Suppressor macrophage treated with lipopolysaccharide for 1 hour (primary cell): ENCODE measurements at regions not wholly inside any gene's neighbourhood (a gene's known extent, or its start where the extent isn't known, plus 50 kb on each side); places are given as distances from the start of the nearest gene placed in this dataset.

Source experiments
- DNase-seq, 3 donors: peaks; one replicate each; pipeline ENCODE4 v3.0.0-alpha.2; 2020 to 2022

- DNase-seq = no peak
Observed at GRCh38 chr14:55500219-55500701, 59.8 kb upstream of the TBPL2 start.

- DNase-seq = no peak
Observed at GRCh38 chr14:55500708-55501107, 60.3 kb upstream of the TBPL2 start.

DNA sequence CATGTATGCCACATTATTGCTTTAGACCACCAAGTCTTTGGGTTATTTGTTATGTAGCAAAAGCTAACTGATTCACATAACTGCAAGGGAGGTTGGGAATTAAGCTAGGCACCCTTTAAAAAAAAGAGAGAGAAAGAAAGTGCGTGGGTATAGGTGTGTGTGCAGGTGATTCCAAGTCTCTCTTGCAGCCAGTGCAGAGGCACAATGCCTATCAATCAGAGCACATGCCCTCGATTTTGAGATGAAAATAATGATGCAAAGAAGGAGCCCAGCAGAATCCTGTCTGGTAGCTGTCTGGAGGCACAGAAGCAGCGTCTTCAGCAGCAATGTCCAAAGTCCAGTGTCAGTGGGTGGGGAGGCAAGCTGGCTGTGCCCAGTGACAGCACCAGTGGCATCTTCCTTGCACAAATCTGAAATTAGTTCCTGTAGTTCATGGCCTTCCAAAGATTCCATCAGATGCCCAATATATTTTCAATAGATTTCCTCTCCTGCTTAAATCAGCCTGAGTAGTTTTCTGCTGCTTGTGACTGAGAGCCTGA is 62.4 kb upstream of the TBPL2 start:
- DNase-seq = no peak

GRCh38 chr14:55505846-55506245 is 65.4 kb upstream of the TBPL2 start:
- no peak for DNase-seq

GRCh38 chr14:55508676-55509075 is 68.3 kb upstream of the TBPL2 start:
- DNase-seq = no peak

- DNase-seq = no peak
Observed at GRCh38 chr14:55512421-55512820, 67.6 kb upstream of the KTN1 start.

- no peak for DNase-seq
Observed at GRCh38 chr14:55513491-55513890, 66.5 kb upstream of the KTN1 start.

GRCh38 chr14:55514819-55515490 is 65.1 kb upstream of the KTN1 start:
- peak in 1 of 3 donors; percentile 9 for DNase-seq

GRCh38 chr14:55516776-55517175 is 63.2 kb upstream of the KTN1 start:
- DNase-seq = no peak

DNA sequence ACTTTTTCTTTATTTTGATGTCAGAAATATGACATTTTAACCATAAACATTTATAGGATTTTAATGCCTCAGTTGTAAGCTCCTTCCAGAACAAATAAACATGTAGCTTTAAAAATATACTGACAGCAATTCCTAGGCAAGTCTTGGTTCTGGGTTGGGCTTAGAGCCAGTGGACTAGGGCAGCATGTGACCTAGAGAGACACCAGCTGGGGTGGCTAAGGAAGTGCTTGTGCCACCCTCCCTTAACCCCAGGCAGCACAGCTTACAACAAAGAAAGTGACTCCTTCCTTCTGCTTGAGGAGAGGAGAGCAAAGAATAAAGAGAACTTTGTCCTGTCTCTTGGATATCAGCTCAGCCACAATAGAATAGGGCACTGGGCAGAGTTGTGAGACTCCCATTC is 61.6 kb upstream of the KTN1 start:
- peak in 2 of 3 donors; percentile 6 to 17 for DNase-seq

DNA sequence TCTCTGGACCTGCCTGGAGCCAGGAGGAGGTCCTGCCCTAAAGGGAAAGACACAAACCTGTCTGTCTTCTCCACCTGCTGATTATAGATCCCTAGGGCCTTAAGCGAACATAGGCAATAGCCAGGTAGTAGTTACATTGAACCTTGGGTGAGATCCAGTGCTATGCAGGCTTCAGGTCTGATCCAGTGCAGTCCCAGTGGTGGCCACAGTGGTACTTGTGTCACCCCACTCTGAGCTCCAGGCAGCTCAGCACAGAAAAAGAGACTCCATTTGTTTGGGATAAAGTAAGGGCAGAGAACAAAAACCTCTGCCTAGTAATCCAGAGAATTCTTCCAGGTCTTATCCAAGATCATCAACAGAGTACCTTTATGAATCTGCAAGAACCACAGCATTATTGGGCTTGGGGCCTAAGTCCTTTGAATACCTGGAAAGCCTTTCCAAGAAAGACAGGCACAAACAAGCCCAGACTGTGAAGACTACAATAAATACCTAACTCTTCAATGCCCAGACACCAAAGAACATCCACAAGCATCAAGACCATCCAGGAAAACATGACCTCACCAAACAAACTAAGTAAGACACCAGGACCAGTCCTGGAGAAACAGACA is 60.4 kb upstream of the KTN1 start:
- DNase-seq = no peak

- DNase-seq = no peak
Observed at GRCh38 chr14:55523321-55523720, 56.7 kb upstream of the KTN1 start.
